ENCODE measurements at regions not wholly inside any gene's neighbourhood (a gene's known extent, or its start where the extent isn't known, plus 50 kb on each side); places are given as distances from the start of the nearest gene placed in this dataset.

DNA sequence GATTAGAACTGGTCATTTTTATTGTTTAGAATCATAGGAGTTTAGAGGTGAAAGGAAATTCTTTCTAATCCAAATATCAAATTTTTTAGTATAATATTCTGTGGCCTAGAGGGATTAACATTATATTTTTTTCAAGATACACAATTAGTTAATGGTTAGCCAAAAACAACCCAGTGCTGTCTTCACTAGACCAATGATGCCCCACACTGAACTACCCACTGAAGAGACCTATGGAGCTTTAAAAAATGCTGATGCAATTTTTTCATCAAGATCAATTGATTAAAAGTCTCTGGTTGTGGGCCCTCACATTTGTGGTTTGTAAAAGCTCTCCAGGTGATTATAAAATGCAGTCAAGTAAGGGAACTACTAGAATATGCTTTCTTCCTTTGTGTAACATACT, 274.1 kb upstream of the C9orf72 start:
- DNase-seq, result no peak
- H3K36me3 ChIP-seq, result no peaks in the 10 kb centered on the region
- no peak overlapping the region for H3K4me3 ChIP-seq
- no peaks in the 10 kb centered on the region for H3K9me3 ChIP-seq
- intact Hi-C loops (cut with DNase I), result no loop called here
- H3K27me3 ChIP-seq, result no peaks in the 10 kb centered on the region
- no peak overlapping the region for H3K27ac ChIP-seq
- TF ChIP-seq POLR2A (IDR thresholded peaks at IDR 0.05), result no peak
- TF ChIP-seq, protein P1, sequence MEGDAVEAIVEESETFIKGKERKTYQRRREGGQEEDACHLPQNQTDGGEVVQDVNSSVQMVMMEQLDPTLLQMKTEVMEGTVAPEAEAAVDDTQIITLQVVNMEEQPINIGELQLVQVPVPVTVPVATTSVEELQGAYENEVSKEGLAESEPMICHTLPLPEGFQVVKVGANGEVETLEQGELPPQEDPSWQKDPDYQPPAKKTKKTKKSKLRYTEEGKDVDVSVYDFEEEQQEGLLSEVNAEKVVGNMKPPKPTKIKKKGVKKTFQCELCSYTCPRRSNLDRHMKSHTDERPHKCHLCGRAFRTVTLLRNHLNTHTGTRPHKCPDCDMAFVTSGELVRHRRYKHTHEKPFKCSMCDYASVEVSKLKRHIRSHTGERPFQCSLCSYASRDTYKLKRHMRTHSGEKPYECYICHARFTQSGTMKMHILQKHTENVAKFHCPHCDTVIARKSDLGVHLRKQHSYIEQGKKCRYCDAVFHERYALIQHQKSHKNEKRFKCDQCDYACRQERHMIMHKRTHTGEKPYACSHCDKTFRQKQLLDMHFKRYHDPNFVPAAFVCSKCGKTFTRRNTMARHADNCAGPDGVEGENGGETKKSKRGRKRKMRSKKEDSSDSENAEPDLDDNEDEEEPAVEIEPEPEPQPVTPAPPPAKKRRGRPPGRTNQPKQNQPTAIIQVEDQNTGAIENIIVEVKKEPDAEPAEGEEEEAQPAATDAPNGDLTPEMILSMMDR (IDR thresholded peaks at IDR 0.05), result no peak
- no peaks in the 10 kb centered on the region for H3K4me1 ChIP-seq

GRCh38 chr9:27847818-27848217, 274.5 kb upstream of the C9orf72 start:
- no peaks in the 10 kb centered on the region for H3K36me3 ChIP-seq
- intact Hi-C loops (cut with DNase I), result no loop called here
- no peak overlapping the region for H3K27ac ChIP-seq
- no peak for DNase-seq
- no peaks in the 10 kb centered on the region for H3K9me3 ChIP-seq
- WGBS, 2 donors, result 73 to 91% methylated on average over 1 of the region's 1 CpG
- H3K4me1 ChIP-seq, result no peaks in the 10 kb centered on the region
- no peaks in the 10 kb centered on the region for H3K27me3 ChIP-seq
- TF ChIP-seq POLR2A (IDR thresholded peaks at IDR 0.05), result no peak
- TF ChIP-seq, protein P1 (IDR thresholded peaks at IDR 0.05), result no peak
- H3K4me3 ChIP-seq, result no peak overlapping the region

DNA sequence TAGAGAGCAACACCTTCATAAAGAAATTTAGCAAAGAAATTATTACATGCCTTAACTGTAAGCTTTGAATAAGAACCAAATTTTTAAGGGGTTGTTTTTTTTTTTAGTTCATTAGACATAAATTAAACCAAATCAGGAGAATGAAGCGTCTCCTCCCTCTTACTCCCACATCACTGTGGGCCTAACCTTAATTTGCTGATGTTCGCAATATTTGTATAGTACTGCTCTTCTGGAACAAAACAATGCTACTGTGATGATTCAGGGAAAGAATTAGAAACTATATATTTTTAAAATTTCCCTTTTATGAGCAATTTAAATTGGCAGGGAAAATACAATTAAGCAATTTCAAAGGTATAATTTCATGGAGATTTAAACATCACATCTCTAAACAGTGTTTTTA, 275.0 kb upstream of the C9orf72 start:
- TF ChIP-seq, protein P1 (IDR thresholded peaks at IDR 0.05), result no peak
- Histone ChIP-seq H3K4me3 (no peak overlapping the region), H3K4me1 (no peaks in the 10 kb centered on the region), H3K27ac (no peak overlapping the region), H3K36me3 (no peaks in the 10 kb centered on the region), H3K27me3 (no peaks in the 10 kb centered on the region), H3K9me3 (no peaks in the 10 kb centered on the region)
- intact Hi-C loops (cut with DNase I), result no loop called here
- no peak for DNase-seq
- WGBS, 2 donors, result 85 to 91% methylated on average over 2 of the region's 2 CpGs

DNA sequence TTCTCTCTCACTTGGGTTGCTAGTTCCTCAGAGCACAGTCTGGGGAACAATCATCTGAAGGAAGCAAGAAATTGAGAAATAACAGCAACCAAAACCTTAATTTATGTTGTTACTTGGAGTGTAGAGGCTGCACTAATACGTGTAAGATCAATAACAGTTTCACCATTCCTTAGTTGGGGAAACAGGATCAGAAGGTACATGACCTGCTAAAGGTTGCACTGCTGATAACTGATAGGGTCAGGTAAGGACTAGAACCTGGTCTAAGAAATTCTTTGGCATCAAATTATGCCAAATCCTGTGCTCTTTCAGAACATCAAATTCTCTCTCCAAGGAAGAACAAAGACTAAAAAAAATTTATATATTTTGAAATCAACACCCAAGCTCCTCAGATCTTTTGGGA, 278.6 kb upstream of the C9orf72 start:
- intact Hi-C loops (cut with DNase I), result no loop called here
- DNase-seq, result no peak
- 65 to 69% methylated on average over 1 of the region's 1 CpG for WGBS, 2 donors
- no peaks in the 10 kb centered on the region for H3K9me3 ChIP-seq
- no peaks in the 10 kb centered on the region for H3K4me1 ChIP-seq
- H3K4me3 ChIP-seq, result no peak overlapping the region
- H3K27me3 ChIP-seq, result no peaks in the 10 kb centered on the region
- no peak overlapping the region for H3K27ac ChIP-seq
- no peak for TF ChIP-seq POLR2A (IDR thresholded peaks at IDR 0.05)
- TF ChIP-seq, protein P1 (IDR thresholded peaks at IDR 0.05), result no peak
- no peaks in the 10 kb centered on the region for H3K36me3 ChIP-seq

GRCh38 chr9:27853529-27853928, 280.2 kb upstream of the C9orf72 start:
- no peak overlapping the region for H3K4me3 ChIP-seq
- H3K27me3 ChIP-seq, result no peaks in the 10 kb centered on the region
- no peaks in the 10 kb centered on the region for H3K4me1 ChIP-seq
- intact Hi-C loops (cut with DNase I), result no loop called here
- no peaks in the 10 kb centered on the region for H3K36me3 ChIP-seq
- no peak for TF ChIP-seq POLR2A (IDR thresholded peaks at IDR 0.05)
- TF ChIP-seq, protein P1 (IDR thresholded peaks at IDR 0.05), result no peak
- no peaks in the 10 kb centered on the region for H3K9me3 ChIP-seq
- DNase-seq, result no peak
- WGBS, 2 donors, result 36 to 44% methylated on average over 6 of the region's 6 CpGs
- no peak overlapping the region for H3K27ac ChIP-seq
